ENCODE measurements at regions not wholly inside any gene's neighbourhood (a gene's known extent, or its start where the extent isn't known, plus 50 kb on each side); places are given as distances from the start of the nearest gene placed in this dataset.
"Not testable (repeated sequence)": the region's sequence is repeated elsewhere in the genome, so short reads cannot be mapped to it uniquely, and the experiment has no call there.

DNA sequence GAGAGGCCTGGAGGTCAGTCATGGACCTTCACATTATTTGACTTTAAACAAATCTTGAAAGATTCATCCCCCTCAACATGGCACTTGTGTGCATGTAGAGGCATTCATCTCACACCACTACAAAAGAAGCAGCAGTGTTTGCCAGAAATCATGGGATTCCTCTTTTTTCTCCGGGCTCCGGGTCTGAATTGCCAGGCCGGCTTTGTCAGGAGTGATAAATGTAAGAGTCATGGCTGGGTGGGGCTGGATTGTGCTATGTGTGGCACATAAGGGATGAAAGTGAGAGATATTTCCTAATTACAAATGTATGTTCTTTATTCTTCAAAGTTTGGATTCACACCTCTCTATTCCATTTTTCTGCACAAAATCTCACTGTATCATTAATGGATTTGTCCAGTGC lies 228.7 kb upstream of the FRG1 start:
- DNase-seq (ENCODE audit: extremely low read depth in 1 of 2, low read depth in 1 of 2), result not testable (repeated sequence)

DNA sequence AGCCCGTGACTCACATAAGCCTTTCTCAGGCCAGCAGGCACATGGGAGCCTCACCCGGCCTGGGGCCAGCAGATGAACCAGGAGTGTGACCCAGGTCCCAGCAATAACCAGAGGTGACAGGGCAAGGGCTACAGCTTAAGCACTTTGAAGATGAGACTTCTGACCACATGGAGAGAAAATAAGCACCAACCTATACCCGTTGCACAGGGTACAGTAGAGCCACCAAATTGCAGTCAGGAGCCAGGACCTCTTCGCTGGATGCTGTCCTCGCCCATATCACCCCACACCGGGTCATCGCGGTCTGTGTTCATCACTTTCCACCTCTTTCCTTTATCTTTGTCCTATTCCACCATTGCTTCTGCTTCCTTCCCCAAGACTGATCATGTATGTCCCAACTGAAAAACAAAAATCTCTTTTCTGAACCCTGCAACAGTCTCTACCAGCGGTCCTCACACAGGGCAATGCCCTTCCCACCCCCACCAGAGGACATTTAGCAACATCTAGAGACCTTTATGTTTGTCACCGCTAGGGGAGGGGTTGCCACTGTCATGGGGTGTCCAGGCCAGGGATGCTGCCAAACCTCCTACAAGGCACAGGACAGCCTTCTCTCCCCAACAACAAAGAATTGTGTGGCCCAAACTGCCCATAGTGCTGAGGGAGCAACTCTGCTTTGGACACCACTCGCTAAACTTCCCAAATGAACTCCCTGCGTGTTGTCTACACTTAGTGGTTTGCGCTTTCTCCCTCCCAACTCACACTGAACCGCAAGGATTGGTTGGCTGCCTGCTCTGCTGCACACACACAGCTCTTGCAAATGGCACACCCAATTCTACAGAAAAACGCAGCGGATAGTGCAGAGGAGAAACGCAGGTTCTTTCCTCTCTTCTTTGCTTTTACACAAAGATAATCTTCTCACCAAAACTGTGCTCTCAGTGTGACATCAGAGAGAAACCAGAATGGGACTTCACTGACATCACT lies 219.4 kb upstream of the FRG1 start:
- DNase-seq (ENCODE audit: extremely low read depth in 1 of 2, low read depth in 1 of 2), result not testable (repeated sequence)

GRCh38 chr4:189722324-189723003 lies 218.2 kb upstream of the FRG1 start:
- DNase-seq (ENCODE audit: extremely low read depth in 1 of 2, low read depth in 1 of 2), result not testable (repeated sequence)

GRCh38 chr4:189727982-189728638 lies 212.6 kb upstream of the FRG1 start:
- DNase-seq (ENCODE audit: extremely low read depth in 1 of 2, low read depth in 1 of 2), result not testable (repeated sequence)

DNA sequence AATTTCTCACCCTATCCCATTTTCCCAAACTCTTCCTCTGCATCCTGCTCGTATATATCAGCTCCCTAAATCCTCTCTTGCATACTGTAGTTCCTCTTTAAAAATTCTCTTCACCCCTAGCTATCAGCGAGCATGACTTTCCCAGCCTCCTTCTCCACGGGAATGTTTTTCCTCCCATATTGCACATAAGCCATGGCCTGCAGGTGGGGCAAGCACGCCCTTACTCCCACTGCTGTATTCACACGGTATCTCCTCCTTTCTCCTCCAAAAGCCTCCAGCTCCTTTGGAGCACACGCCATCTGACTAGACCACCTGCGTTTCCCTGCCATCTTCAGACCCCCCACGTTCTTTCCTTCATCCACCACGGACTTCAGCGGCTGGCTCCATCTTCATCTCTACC lies 208.7 kb upstream of the FRG1 start:
- DNase-seq (ENCODE audit: extremely low read depth in 1 of 2, low read depth in 1 of 2), result not testable (repeated sequence)

GRCh38 chr4:189733507-189733906 lies 207.2 kb upstream of the FRG1 start:
- DNase-seq (ENCODE audit: extremely low read depth in 1 of 2, low read depth in 1 of 2), result not testable (repeated sequence)

DNA sequence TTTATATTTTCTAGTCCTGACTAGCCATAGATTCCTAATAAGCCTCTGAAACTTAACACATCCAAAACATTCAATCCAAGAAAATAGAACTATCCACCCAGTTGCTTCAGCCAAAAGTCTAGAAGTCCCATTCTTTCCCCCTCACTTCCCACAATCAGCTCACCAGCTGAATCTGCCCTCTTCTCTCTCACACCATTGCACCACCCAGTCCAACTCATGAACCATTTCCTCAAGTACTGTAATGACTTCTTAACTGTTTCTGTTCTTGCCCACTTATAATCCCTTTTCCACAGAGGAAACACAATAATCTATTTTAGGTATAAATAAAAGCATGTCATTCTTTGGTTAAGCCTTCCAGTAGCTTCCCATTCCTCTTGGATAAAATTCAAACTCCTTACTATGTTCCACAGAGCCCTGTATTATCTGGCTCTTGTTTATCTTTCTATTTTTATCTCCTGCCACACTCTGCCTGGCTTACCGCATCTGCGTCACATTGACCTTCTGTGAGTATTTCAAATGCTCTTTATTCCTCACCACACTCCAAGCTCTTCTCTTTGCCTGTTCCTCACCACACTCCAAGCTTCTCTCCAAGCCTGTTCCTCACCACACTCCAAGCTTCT lies 205.9 kb upstream of the FRG1 start:
- not testable (repeated sequence) for DNase-seq (ENCODE audit: extremely low read depth in 1 of 2, low read depth in 1 of 2)

DNA sequence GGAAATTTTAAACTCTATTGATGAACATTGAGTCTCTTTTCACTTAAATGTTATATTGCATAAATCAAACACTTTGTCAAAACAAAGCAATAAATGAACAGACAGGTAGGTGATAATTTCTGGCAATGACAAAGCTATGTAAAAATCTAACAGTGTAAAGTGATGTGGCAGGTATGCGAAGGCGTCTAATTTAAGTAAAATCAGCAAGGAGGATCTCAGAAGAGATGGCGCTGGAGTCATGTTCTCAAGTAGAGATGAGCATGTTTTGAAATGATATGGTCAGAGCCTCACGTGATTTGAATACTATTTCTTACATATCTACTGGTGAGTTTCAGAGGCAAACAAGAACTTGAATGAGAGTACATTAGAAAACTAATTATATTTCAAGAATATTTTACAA lies 204.0 kb upstream of the FRG1 start:
- not testable (repeated sequence) for DNase-seq (ENCODE audit: extremely low read depth in 1 of 2, low read depth in 1 of 2)

DNA sequence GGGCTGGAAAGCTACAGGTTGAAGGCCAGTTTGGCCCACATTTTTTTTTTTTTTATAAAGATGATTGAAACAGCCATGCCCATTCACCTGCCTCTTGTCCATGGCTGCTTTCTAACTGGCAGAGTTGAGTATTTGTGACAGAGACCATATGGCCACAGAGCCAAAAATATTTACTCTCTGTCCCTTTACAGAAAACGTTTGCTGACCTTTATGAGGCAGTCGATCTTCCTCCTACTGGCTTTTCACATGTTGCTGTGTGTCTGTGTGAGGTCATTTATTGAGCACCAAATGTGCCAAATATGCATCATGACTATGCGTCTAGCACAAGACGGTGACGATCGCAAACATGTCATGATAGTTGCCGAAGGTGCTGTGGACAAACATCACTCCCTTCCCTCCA lies 200.6 kb upstream of the FRG1 start:
- not testable (repeated sequence) for DNase-seq (ENCODE audit: extremely low read depth in 1 of 2, low read depth in 1 of 2)

DNA sequence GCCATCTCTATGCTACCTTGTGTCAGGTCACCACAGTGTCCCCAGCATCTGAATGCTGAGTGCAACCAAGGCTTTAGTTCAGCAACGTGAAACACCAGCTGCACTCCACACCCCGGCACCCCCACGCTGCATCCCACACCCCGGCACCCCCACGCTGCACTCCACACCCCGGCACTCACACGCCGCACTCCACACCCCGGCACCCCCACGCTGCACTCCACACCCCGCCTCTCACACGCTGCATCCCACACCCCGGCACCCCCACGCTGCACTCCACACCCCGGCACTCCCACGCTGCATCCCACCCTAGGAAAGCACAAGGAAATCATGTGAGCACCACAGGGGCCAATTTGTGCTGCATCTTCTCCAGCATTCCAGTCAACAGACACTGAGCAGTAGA lies 199.8 kb upstream of the FRG1 start:
- DNase-seq (ENCODE audit: extremely low read depth in 1 of 2, low read depth in 1 of 2), result no peak

DNA sequence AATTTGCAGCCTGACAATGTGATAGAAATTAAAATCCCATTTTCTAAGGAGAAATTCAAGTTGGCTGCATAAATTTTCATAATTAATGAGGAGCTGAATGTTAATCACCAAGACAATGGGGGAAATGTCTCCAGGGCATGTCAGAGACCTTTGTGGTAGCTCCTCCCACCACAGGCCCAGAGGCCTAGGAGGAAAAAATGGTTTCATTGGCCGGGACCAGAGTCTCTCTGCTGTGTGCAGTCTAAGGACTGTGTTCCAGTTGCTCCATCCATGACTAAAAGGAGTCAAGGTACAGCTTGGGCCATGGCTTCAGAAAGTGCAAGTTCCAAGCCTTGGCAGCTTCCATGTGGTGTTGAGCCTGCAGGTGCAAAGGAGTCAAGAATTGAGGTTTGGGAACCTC lies 187.6 kb upstream of the FRG1 start:
- DNase-seq (ENCODE audit: extremely low read depth in 1 of 2, low read depth in 1 of 2), result not testable (repeated sequence)

- no peak for DNase-seq (ENCODE audit: extremely low read depth in 1 of 2, low read depth in 1 of 2)
Measured at GRCh38 chr4:189763583-189763982, 177.1 kb upstream of the FRG1 start.

GRCh38 chr4:189765301-189765700 lies 175.4 kb upstream of the FRG1 start:
- DNase-seq (ENCODE audit: extremely low read depth in 1 of 2, low read depth in 1 of 2), result no peak

DNA sequence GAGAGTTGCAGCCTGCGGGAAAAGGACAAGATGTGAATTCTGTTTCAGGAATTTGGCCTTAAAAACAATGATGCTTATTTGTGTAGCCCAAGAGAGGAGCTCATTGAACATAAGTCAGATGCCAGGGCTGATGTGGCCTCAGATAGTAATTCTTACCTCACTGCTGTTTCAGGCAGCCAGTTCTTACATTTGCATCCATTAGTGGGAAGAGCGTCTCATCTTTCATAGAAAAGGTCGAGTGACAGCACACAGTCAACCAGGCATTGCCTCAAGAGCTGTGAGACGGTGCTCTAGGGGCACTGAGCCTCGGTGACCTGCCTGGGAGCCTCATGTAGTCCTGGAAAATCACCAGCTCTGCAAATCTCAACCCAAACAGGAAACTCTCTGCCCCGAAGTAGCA lies 174.9 kb upstream of the FRG1 start:
- no peak for DNase-seq (ENCODE audit: extremely low read depth in 1 of 2, low read depth in 1 of 2)

- no peak for DNase-seq (ENCODE audit: extremely low read depth in 1 of 2, low read depth in 1 of 2)
Measured at GRCh38 chr4:189767941-189768340, 172.7 kb upstream of the FRG1 start.

DNA sequence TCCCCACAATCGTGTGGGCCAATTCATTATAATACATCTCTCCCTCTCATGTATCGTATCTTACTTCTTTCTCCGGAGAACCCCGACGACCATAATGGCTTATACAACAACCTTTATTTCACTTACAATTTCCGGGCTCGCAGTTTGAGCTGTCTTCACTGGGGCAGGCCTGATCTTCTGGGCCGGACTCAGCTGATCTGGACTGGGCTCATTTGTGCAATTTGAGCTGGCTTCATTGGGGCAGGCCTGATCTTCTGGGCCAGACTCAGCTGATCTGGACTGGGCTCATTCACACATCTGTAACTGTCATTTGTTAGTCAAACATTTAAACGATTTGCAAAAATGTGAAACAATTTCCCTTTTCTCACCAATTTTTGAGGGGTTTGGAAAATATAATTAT lies 171.5 kb upstream of the FRG1 start:
- DNase-seq (ENCODE audit: extremely low read depth in 1 of 2, low read depth in 1 of 2), result no peak

- no peak for DNase-seq (ENCODE audit: extremely low read depth in 1 of 2, low read depth in 1 of 2)
Measured at GRCh38 chr4:189771696-189772361, 168.8 kb upstream of the FRG1 start.

DNA sequence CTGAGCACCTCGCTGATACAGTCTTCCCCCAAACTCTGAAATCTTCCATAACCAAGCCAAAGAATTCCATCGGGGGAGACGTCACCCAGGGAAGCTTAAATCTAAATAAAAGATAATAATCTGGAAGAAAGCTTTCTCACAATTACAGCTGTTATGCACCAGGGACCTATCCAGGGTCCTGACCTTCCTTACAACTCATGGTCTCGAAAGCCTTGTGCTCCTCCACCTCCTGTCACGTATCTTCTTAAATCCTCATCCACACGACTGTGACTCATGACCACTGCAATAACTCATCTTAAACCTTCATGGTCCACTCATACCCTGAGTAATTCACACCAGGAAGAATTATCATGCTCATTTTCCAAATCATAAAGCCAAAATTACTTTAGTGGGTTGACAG lies 166.8 kb upstream of the FRG1 start:
- DNase-seq (ENCODE audit: extremely low read depth in 1 of 2, low read depth in 1 of 2), result no peak

- DNase-seq (ENCODE audit: extremely low read depth in 1 of 2, low read depth in 1 of 2), result no peak
Measured at GRCh38 chr4:189779281-189779980, 161.2 kb upstream of the FRG1 start.

GRCh38 chr4:189780391-189780790 lies 160.3 kb upstream of the FRG1 start:
- no peak for DNase-seq (ENCODE audit: extremely low read depth in 1 of 2, low read depth in 1 of 2)
